ENCODE measurements at regions not wholly inside any gene's neighbourhood (a gene's known extent, or its start where the extent isn't known, plus 50 kb on each side); places are given as distances from the start of the nearest gene placed in this dataset.
"Not testable (repeated sequence)": the region's sequence is repeated elsewhere in the genome, so short reads cannot be mapped to it uniquely, and the experiment has no call there.

GRCh38 chr5:67934976-67935375, 280.6 kb upstream of the PIK3R1 start:
- no peak for DNase-seq (ENCODE audit: low read depth)

GRCh38 chr5:67925511-67925910, 290.0 kb upstream of the PIK3R1 start:
- DNase-seq (ENCODE audit: low read depth): no peak

- DNase-seq (ENCODE audit: low read depth): no peak
Observed at GRCh38 chr5:67921004-67921601, 294.5 kb upstream of the PIK3R1 start.

GRCh38 chr5:67919532-67919931, 296.0 kb upstream of the PIK3R1 start:
- not testable (repeated sequence) for DNase-seq (ENCODE audit: low read depth)

GRCh38 chr5:67917561-67917960, 298.0 kb upstream of the PIK3R1 start:
- DNase-seq (ENCODE audit: low read depth): no peak

GRCh38 chr5:67910546-67910945, 305.0 kb upstream of the PIK3R1 start:
- DNase-seq (ENCODE audit: low read depth): no peak

GRCh38 chr5:67908126-67908765, 307.3 kb upstream of the PIK3R1 start:
- DNase-seq (ENCODE audit: low read depth): no peak

- no peak for DNase-seq (ENCODE audit: low read depth)
Observed at GRCh38 chr5:67904366-67904765, 311.2 kb upstream of the PIK3R1 start.

- DNase-seq (ENCODE audit: low read depth): no peak
Observed at GRCh38 chr5:67903656-67904055, 311.9 kb upstream of the PIK3R1 start.

GRCh38 chr5:67903121-67903520, 312.4 kb upstream of the PIK3R1 start:
- no peak for DNase-seq (ENCODE audit: low read depth)

- DNase-seq (ENCODE audit: low read depth): no peak
Observed at GRCh38 chr5:67902497-67902830, 313.1 kb upstream of the PIK3R1 start.

GRCh38 chr5:67901814-67902496, 313.6 kb upstream of the PIK3R1 start:
- no peak for DNase-seq (ENCODE audit: low read depth)

GRCh38 chr5:67900514-67900913, 315.0 kb upstream of the PIK3R1 start:
- peak; percentile 27 for DNase-seq (ENCODE audit: low read depth)

GRCh38 chr5:67897980-67898379, 317.6 kb upstream of the PIK3R1 start:
- no peak for DNase-seq (ENCODE audit: low read depth)

- DNase-seq (ENCODE audit: low read depth): no peak
Observed at GRCh38 chr5:67897431-67897830, 318.1 kb upstream of the PIK3R1 start.

- DNase-seq (ENCODE audit: low read depth): no peak
Observed at GRCh38 chr5:67896930-67897313, 318.6 kb upstream of the PIK3R1 start.

- DNase-seq (ENCODE audit: low read depth): no peak
Observed at GRCh38 chr5:67896311-67896929, 319.1 kb upstream of the PIK3R1 start.

- not testable (repeated sequence) for DNase-seq (ENCODE audit: low read depth)
Observed at GRCh38 chr5:67889870-67890269, 325.7 kb upstream of the PIK3R1 start.

GRCh38 chr5:67887748-67888161, 327.8 kb upstream of the PIK3R1 start:
- DNase-seq (ENCODE audit: low read depth): no peak

- no peak for DNase-seq (ENCODE audit: low read depth)
Observed at GRCh38 chr5:67886761-67887160, 328.8 kb upstream of the PIK3R1 start.

GRCh38 chr5:67880876-67881275, 334.7 kb upstream of the PIK3R1 start:
- DNase-seq (ENCODE audit: low read depth): no peak

- no peak for DNase-seq (ENCODE audit: low read depth)
Observed at GRCh38 chr5:67880511-67880805, 335.1 kb upstream of the PIK3R1 start.
